ENCODE measurements at regions not wholly inside any gene's neighbourhood (a gene's known extent, or its start where the extent isn't known, plus 50 kb on each side); places are given as distances from the start of the nearest gene placed in this dataset.
"Not testable (repeated sequence)": the region's sequence is repeated elsewhere in the genome, so short reads cannot be mapped to it uniquely, and the experiment has no call there.

GRCh38 chr19:30102239-30102638, 160.2 kb downstream of the URI1 start:
- DNase-seq (ENCODE audit: low read depth in 3 of 3, low spot score in 1 of 3): no peak

DNA sequence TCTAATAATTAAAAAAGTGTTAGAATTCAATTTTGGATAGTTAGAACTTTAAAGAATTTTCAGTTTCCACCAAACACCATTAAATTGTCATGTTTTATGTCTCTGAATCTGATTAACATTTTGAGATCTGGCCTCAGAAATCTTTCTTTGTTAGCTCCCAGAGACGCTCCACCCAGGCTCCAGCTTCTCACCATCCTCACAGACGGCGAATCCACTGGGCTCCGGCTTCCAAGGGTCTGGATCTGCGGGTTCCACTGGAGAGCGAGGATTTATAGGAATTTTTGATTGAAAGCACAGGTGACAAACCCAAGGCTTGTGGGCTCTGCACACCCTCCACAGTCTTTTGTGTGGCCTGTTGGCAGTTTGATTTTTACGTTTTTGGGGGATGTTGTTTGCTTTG, 160.6 kb downstream of the URI1 start:
- no peak for DNase-seq (ENCODE audit: low read depth in 3 of 3, low spot score in 1 of 3)

- no peak for DNase-seq (ENCODE audit: low read depth in 3 of 3, low spot score in 1 of 3)
Observed at GRCh38 chr19:30103981-30104380, 161.9 kb downstream of the URI1 start.

GRCh38 chr19:30105316-30105715, 163.3 kb downstream of the URI1 start:
- DNase-seq (ENCODE audit: low read depth in 3 of 3, low spot score in 1 of 3): no peak

DNA sequence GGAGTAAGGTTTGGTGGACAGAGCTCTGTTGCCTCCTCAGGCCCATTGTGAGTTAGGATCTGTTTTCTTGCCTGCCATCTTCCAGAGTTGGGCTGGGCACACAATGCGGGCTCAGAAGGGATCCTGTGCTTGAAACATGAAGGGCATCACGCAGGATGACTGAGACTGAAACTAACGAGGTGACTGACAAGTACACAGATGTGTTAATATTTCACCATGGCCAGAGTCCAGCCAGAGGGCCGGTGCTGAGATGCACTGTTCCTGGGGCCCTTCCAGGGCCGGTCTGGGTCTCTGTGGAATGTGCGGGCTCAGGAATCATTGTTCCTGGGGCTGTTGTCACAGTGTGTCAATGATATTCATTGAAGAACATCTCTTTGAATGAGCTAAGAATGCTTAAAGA, 163.7 kb downstream of the URI1 start:
- DNase-seq (ENCODE audit: low read depth in 3 of 3, low spot score in 1 of 3): no peak

DNA sequence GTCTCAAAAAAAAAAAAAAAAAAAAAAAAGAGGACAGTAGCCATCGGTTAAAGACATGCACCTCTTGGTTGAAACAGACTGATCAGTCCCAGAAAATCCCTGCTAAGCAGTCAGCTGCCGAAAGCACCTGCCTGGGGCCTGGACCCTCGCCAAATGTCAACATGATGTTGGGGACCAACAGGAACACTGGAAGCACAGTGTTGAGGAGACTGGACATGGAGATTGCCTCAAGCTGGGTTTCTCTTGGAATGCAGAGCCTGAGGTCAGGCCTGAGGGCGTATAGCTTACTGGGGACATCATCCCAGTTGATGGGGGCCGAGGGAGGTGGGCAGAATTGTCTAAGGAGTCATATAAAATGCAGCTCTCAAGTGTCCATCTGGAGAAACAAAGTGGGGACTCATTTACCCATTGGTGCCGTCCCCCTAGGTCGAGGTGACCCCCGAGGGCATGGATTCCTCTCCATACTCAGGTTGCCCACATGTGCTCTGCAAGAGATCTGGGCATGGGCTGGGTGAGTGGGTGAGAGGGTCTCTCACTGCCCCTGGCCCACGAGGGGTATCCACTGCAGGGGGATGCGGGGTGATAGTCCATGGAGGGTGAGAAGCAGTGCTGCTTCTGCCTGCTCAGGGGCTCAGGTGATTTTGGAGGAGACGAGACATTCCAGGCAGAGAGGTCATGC, 164.5 kb downstream of the URI1 start:
- no peak for DNase-seq (ENCODE audit: low read depth in 3 of 3, low spot score in 1 of 3)

- no peak for DNase-seq (ENCODE audit: low read depth in 3 of 3, low spot score in 1 of 3)
Observed at GRCh38 chr19:30107251-30107650, 165.2 kb downstream of the URI1 start.

DNA sequence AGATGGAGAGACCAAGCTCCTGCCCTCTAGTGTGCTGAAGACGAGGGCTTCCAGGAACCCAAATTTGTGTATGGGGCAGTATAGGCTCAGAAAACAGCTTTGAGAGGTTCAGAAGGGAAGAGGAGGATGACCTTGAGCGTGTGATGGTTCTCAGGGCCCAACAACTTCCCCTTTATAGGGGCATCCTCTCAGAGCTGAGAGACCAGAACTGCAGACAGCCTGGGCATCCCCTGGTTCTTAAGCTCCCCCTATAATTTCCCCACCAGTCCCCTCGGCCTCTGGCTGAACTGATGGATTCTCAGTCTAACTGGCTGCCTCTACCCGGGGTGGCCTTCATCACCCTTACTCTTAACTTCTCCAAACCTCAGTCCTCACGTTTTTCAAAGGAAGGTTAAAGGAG, 167.5 kb downstream of the URI1 start:
- DNase-seq (ENCODE audit: low read depth in 3 of 3, low spot score in 1 of 3): no peak

- DNase-seq (ENCODE audit: low read depth in 3 of 3, low spot score in 1 of 3): no peak
Observed at GRCh38 chr19:30111021-30111855, 169.2 kb downstream of the URI1 start.

GRCh38 chr19:30112171-30112570, 170.1 kb downstream of the URI1 start:
- DNase-seq (ENCODE audit: low read depth in 3 of 3, low spot score in 1 of 3): no peak

GRCh38 chr19:30112666-30113065, 170.6 kb downstream of the URI1 start:
- no peak for DNase-seq (ENCODE audit: low read depth in 3 of 3, low spot score in 1 of 3)

DNA sequence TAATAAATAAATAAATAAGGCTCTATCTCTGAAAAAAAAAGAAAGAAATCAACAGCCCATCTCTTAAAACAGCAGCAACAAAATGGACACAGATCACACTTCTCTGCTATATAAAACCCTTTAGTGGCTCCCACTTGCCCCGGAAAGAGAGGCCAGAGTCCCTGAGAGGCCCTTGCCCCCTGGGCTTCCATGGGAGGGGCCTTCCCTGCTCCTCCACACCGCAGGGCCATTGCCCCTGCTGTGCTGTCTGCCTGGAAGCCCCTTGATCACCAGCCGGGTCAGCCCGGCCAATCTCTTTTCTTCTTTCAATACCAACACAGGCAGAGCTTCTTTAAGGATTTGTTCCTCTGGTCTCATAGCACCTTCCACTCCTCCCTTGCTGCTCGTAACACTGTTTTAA, 171.1 kb downstream of the URI1 start:
- DNase-seq (ENCODE audit: low read depth in 3 of 3, low spot score in 1 of 3): no peak

GRCh38 chr19:30114095-30114494, 172.1 kb downstream of the URI1 start:
- DNase-seq (ENCODE audit: low read depth in 3 of 3, low spot score in 1 of 3): not testable (repeated sequence)

- DNase-seq (ENCODE audit: low read depth in 3 of 3, low spot score in 1 of 3): no peak
Observed at GRCh38 chr19:30115947-30116346, 173.9 kb downstream of the URI1 start.

GRCh38 chr19:30116530-30116929, 174.5 kb downstream of the URI1 start:
- no peak for DNase-seq (ENCODE audit: low read depth in 3 of 3, low spot score in 1 of 3)

DNA sequence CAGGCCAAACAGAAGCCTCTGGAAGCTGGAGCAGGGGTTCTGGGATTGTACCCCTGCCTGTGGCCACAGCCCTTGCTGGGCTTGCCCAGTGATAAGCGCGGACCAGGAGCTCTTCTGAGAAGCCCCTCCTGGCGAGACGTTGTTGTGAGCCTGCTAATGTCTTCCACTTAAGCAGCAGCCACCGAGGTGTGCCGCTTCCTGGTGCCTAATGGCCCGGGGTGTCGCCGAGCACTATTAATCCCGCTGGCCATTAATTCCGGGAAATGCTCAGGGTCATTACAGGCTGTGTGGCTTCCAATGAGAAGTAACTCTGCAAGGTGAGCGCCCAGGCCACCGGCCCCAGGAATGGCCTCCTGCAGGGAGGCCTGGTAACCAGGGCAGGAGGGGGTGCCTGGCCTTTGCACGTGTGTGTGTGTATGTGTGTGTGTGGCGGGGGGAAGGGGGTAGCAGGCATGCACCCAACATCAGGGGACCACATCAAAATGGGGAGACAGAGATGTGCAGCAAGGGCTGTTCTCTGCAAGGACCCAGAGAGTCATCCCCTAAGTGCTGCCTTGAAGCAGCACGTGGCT, 175.0 kb downstream of the URI1 start:
- no peak for DNase-seq (ENCODE audit: low read depth in 3 of 3, low spot score in 1 of 3)

- DNase-seq (ENCODE audit: low read depth in 3 of 3, low spot score in 1 of 3): no peak
Observed at GRCh38 chr19:30117636-30118145, 175.7 kb downstream of the URI1 start.

DNA sequence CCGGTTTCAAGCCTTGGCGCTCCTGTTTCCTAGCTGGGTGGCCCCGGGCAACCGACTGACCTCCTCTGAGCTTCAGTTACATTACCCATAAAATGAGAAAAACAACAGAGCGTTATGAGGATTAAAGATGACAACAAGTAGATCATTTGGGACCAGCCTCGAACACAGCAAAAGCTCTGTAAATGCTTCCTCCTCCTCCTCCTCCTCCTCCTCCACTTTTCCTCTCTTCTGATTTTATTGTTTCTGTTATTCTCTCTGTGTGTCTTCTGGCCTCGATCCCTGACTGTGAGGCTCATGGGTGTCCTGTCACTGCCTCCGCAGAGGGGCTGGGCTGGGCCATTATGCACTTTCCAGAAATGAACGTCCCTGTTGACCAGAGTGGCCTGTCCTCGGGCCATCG, 176.2 kb downstream of the URI1 start:
- DNase-seq (ENCODE audit: low read depth in 3 of 3, low spot score in 1 of 3): no peak

DNA sequence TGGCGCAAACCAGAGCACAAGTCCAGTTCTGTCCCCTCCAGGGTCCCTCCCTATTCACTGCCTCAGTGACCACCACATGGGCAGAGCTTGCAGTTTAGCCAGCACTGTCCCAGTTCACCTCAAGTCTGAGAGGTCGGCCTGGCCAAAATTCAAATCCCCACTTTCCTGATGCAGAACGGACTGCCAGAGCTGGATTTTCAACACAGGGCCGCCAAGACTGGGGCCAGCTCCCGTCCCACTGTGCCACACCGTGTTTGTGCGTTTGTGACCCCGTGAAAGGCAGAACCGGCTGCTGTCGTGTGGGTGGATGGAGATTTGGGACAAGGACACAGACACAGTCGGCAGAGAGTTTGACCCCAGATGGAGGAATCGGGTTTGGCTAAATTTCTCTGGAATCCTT, 176.7 kb downstream of the URI1 start:
- DNase-seq (ENCODE audit: low read depth in 3 of 3, low spot score in 1 of 3): no peak

- DNase-seq (ENCODE audit: low read depth in 3 of 3, low spot score in 1 of 3): no peak
Observed at GRCh38 chr19:30119180-30119908, 177.3 kb downstream of the URI1 start.

DNA sequence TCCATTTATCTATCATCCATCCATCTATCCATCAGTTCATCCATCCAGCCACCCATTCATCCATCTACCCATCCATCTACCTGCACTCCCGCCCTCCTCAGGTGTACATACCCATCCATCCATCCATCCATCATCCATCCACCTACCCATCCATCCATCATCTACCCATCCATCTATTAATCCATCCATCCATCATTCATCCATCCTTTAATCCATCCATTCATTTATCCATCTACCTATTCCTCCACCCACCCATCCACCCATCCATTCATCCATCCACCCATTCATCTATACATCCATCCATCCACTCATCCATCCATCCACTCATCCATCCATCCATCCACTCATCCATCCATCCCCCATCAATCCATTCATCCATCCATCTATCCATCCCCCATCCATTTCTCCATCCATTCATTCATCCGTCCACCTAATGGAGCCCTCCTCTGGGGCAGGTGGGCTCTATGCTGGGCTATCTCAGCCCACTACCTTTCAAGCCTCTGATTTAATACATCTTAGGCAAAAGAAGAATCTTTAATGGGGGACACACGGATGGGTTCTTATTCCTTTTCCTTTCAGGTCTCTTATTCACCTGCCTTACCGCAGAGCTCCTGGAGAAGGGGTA, 178.9 kb downstream of the URI1 start:
- no peak for DNase-seq (ENCODE audit: low read depth in 3 of 3, low spot score in 1 of 3)

Measured in stimulated activated CD4-positive, alpha-beta T cell treated with anti-CD3 and anti-CD28 coated beads, TNF-alpha, amount 100 ng/mL, for 1 hour (primary cell).